GM19397 (cell line): ENCODE measurements at regions not wholly inside any gene's neighbourhood (a gene's known extent, or its start where the extent isn't known, plus 50 kb on each side); places are given as distances from the start of the nearest gene placed in this dataset.

ENCODE experiments used
- ATAC-seq: cut with Tn5 transposase; IDR thresholded peaks from one replicate; pipeline ENCODE4 v1.9.1; 2021; ENCODE audit warnings: mild to moderate bottlenecking, moderate library complexity; ENCODE audit not compliant: unreplicated experiment

- ATAC-seq: no peak
Measured at GRCh38 chr9:73643379-73644013, 491.8 kb downstream of the ANXA1 start.

- ATAC-seq: no peak
Measured at GRCh38 chr9:73647560-73647959, 495.9 kb downstream of the ANXA1 start.

GRCh38 chr9:73649552-73649951 is 497.9 kb downstream of the ANXA1 start:
- ATAC-seq: no peak

GRCh38 chr9:73655363-73655762 is 503.7 kb downstream of the ANXA1 start:
- no peak for ATAC-seq

GRCh38 chr9:73655831-73656230 is 504.2 kb downstream of the ANXA1 start:
- no peak for ATAC-seq

GRCh38 chr9:73665253-73665652 is 513.6 kb downstream of the ANXA1 start:
- ATAC-seq: no peak

GRCh38 chr9:73667749-73668148 is 516.1 kb downstream of the ANXA1 start:
- no peak for ATAC-seq

GRCh38 chr9:73680831-73681230 is 529.2 kb downstream of the ANXA1 start:
- ATAC-seq: no peak

GRCh38 chr9:73682789-73683188 is 531.1 kb downstream of the ANXA1 start:
- no peak for ATAC-seq

- ATAC-seq: no peak
Measured at GRCh38 chr9:73683862-73684591, 532.4 kb downstream of the ANXA1 start.

GRCh38 chr9:73684601-73685000 is 532.9 kb downstream of the ANXA1 start:
- no peak for ATAC-seq

- no peak for ATAC-seq
Measured at GRCh38 chr9:73685786-73686185, 534.1 kb downstream of the ANXA1 start.

- no peak for ATAC-seq
Measured at GRCh38 chr9:73689051-73689870, 537.6 kb downstream of the ANXA1 start.

- no peak for ATAC-seq
Measured at GRCh38 chr9:73701415-73702057, 549.9 kb downstream of the ANXA1 start.

- no peak for ATAC-seq
Measured at GRCh38 chr9:73714294-73714693, 562.6 kb downstream of the ANXA1 start.

- no peak for ATAC-seq
Measured at GRCh38 chr9:73715591-73715990, 563.9 kb downstream of the ANXA1 start.

GRCh38 chr9:73719660-73720059 is 568.0 kb downstream of the ANXA1 start:
- no peak for ATAC-seq

GRCh38 chr9:73720601-73721000 is 568.9 kb downstream of the ANXA1 start:
- ATAC-seq: no peak

- no peak for ATAC-seq
Measured at GRCh38 chr9:73736270-73736669, 584.6 kb downstream of the ANXA1 start.

GRCh38 chr9:73738741-73739530 is 587.3 kb downstream of the ANXA1 start:
- ATAC-seq: no peak

- no peak for ATAC-seq
Measured at GRCh38 chr9:73741316-73741715, 589.7 kb downstream of the ANXA1 start.
